Stomach (tissue), 4 donors: ENCODE measurements at regions not wholly inside any gene's neighbourhood (a gene's known extent, or its start where the extent isn't known, plus 50 kb on each side); places are given as distances from the start of the nearest gene placed in this dataset.

ENCODE experiments used
- CTCF ChIP-seq, 7 experiments: fragments of 450-650 bp in 4 of 7; fragments of 200-600 bp in 3 of 7; sonication (generic) in 3 of 7; IDR thresholded peaks; one replicate each; pipeline ENCODE4 v1.5.1; 2016 to 2019; ENCODE audit warnings: antibody characterized with exemption in 7 of 7, control low read depth in 2 of 7, mild to moderate bottlenecking in 1 of 7
- POLR2AphosphoS5 ChIP-seq, 3 donors: sonication (generic); formaldehyde crosslinking; IDR thresholded peaks; one replicate each; pipeline ENCODE4 v1.6.1; 2016; ENCODE audit warnings: antibody characterized with exemption in 3 of 3

GRCh38 chr1:192087334-192087733 lies 70.9 kb upstream of the RGS18 start:
- TF ChIP-seq CTCF (IDR thresholded peaks at IDR 0.05) (no peak), POLR2AphosphoS5 (IDR thresholded peaks at IDR 0.05) (no peak)
